OCI-LY1 (cell line): ENCODE measurements at regions not wholly inside any gene's neighbourhood (a gene's known extent, or its start where the extent isn't known, plus 50 kb on each side); places are given as distances from the start of the nearest gene placed in this dataset.

Source experiments
- H2AFZ ChIP-seq: fragments of 200-600 bp; sonication (generic), shearing (Covaris generic); 2 replicates; pipeline ENCODE4 v1.6.0; 2014; ENCODE audit warnings: antibody characterized with exemption, mild to moderate bottlenecking, low read length
- H3F3A ChIP-seq: fragments of 200-600 bp; sonication (generic), shearing (Covaris generic); 2 replicates; pipeline ENCODE4 v1.6.0; 2014; ENCODE audit warnings: mild to moderate bottlenecking, antibody characterized with exemption, low read length, moderate library complexity; ENCODE audit not compliant: insufficient read depth
- H3K27ac ChIP-seq: fragments of 200-600 bp; sonication (generic); 2 replicates; pipeline ENCODE4 v1.5.1; 2014; ENCODE audit warnings: low read length, mixed run types, mild to moderate bottlenecking, low read depth; ENCODE audit not compliant: poor library complexity, severe bottlenecking
- H3K27me3 ChIP-seq: fragments of 200-600 bp; sonication (generic); 2 replicates; pipeline ENCODE4 v1.6.0; 2014; ENCODE audit warnings: antibody characterized with exemption, mild to moderate bottlenecking, low read length, moderate library complexity; ENCODE audit not compliant: insufficient read depth
- H3K36me3 ChIP-seq: fragments of 200-600 bp; sonication (generic); 2 replicates; pipeline ENCODE4 v1.6.1; 2014; ENCODE audit warnings: mild to moderate bottlenecking, antibody characterized with exemption, low read length, moderate library complexity, mixed read lengths; ENCODE audit not compliant: insufficient read depth
- H3K4me1 ChIP-seq: fragments of 200-600 bp; sonication (generic); 2 replicates; pipeline ENCODE4 v1.5.1; 2014; ENCODE audit warnings: mild to moderate bottlenecking, low read length, moderate library complexity; ENCODE audit not compliant: insufficient read depth, severe bottlenecking
- H3K4me2 ChIP-seq: fragments of 200-600 bp; sonication (generic), shearing (Covaris generic); 2 replicates; pipeline ENCODE4 v1.6.1; 2014; ENCODE audit warnings: low read length
- H3K4me3 ChIP-seq: fragments of 200-600 bp; sonication (generic); 2 replicates; pipeline ENCODE4 v1.5.1; 2014; ENCODE audit warnings: low read length, low read depth, mild to moderate bottlenecking, mixed read lengths; ENCODE audit not compliant: poor library complexity, severe bottlenecking
- H3K79me2 ChIP-seq: fragments of 200-600 bp; shearing (Covaris generic); 2 replicates; pipeline ENCODE4 v1.6.1; 2016; ENCODE audit warnings: mixed run types, low read length, mixed read lengths; ENCODE audit not compliant: insufficient read depth
- H3K9ac ChIP-seq: fragments of 200-600 bp; sonication (generic), shearing (Covaris generic); 2 replicates; pipeline ENCODE4 v1.6.1; 2014; ENCODE audit warnings: mild to moderate bottlenecking, low read length, mixed read lengths
- H3K9me2 ChIP-seq: fragments of 200-600 bp; sonication (generic), shearing (Covaris generic); 2 replicates; pipeline ENCODE4 v1.6.1; 2014; ENCODE audit warnings: low read depth, mild to moderate bottlenecking, low read length, mixed read lengths
- H3K9me3 ChIP-seq: fragments of 200-600 bp; shearing (Covaris generic); 2 replicates; pipeline ENCODE4 v1.6.1; 2014; ENCODE audit warnings: low read length, mixed read lengths
- H4K20me1 ChIP-seq: fragments of 200-600 bp; sonication (generic), shearing (Covaris generic); 2 replicates; pipeline ENCODE4 v1.6.0; 2016; ENCODE audit warnings: mild to moderate bottlenecking, low read length; ENCODE audit not compliant: insufficient read depth
- CTCF ChIP-seq: fragments of 200-600 bp; sonication (generic), shearing (Covaris generic); IDR thresholded peaks from 2 replicates; pipeline ENCODE4 v1.5.1; 2017; ENCODE audit warnings: mild to moderate bottlenecking, antibody characterized with exemption, low read length, moderate library complexity, mixed read lengths
- EZH2 ChIP-seq: fragments of 200-600 bp; sonication (generic), shearing (Covaris generic); IDR thresholded peaks from 2 replicates; pipeline ENCODE4 v1.8.0; 2017; ENCODE audit warnings: borderline replicate concordance, mixed run types, mild to moderate bottlenecking, antibody characterized with exemption, low read length, moderate library complexity, mixed read lengths

- Histone ChIP-seq H3K79me2 (no peaks in the 10 kb centered on the region), H3K27ac (no peak overlapping the region), H3K4me2 (no peak overlapping the region), H3K9ac (no peak overlapping the region), H4K20me1 (no peaks in the 10 kb centered on the region), H3K4me1 (no peaks in the 10 kb centered on the region), H3K36me3 (no peaks in the 10 kb centered on the region), H2AFZ (no peak overlapping the region), H3K9me3 (no peaks in the 10 kb centered on the region), H3F3A (no peaks in the 10 kb centered on the region), H3K4me3 (no peak overlapping the region), H3K9me2 (no peaks in the 10 kb centered on the region), H3K27me3 (no peaks in the 10 kb centered on the region)
- TF ChIP-seq EZH2 (no peak), CTCF (no peak)
These were observed 203.4 kb upstream of the RAB6C start for GRCh38 chr2:129775952-129776653.

GRCh38 chr2:129777146-129777545, 202.3 kb upstream of the RAB6C start:
- Histone ChIP-seq H3K36me3 (no peaks in the 10 kb centered on the region), H2AFZ (no peak overlapping the region), H3K4me1 (no peaks in the 10 kb centered on the region), H3K4me3 (no peak overlapping the region), H3K79me2 (no peaks in the 10 kb centered on the region), H3K27me3 (no peaks in the 10 kb centered on the region), H3K9me2 (no peaks in the 10 kb centered on the region), H3F3A (no peaks in the 10 kb centered on the region), H3K27ac (no peak overlapping the region), H3K9ac (no peak overlapping the region), H3K9me3 (no peaks in the 10 kb centered on the region), H4K20me1 (no peaks in the 10 kb centered on the region), H3K4me2 (no peak overlapping the region)
- TF ChIP-seq EZH2 = no peak
- no peak for TF ChIP-seq CTCF

GRCh38 chr2:129777762-129778583, 201.5 kb upstream of the RAB6C start:
- Histone ChIP-seq H3K79me2 (no peaks in the 10 kb centered on the region), H3K4me3 (no peak overlapping the region), H3K9ac (no peak overlapping the region), H3K9me3 (no peaks in the 10 kb centered on the region), H3K4me2 (no peak overlapping the region), H3K27me3 (no peaks in the 10 kb centered on the region), H2AFZ (no peak overlapping the region), H3K4me1 (no peaks in the 10 kb centered on the region), H3K27ac (no peak overlapping the region), H3K36me3 (no peaks in the 10 kb centered on the region), H4K20me1 (no peaks in the 10 kb centered on the region), H3F3A (no peaks in the 10 kb centered on the region), H3K9me2 (no peaks in the 10 kb centered on the region)
- TF ChIP-seq CTCF (no peak), EZH2 (no peak)
